Left lobe of liver (tissue), 2 donors: ENCODE measurements at regions not wholly inside any gene's neighbourhood (a gene's known extent, or its start where the extent isn't known, plus 50 kb on each side); places are given as distances from the start of the nearest gene placed in this dataset.
"Not testable (repeated sequence)": the region's sequence is repeated elsewhere in the genome, so short reads cannot be mapped to it uniquely, and the experiment has no call there.

Experiments used
- ATAC-seq: fragments of 200-7000 bp; cut with Tn5 transposase; one replicate; pipeline ENCODE4 v1.9.1; 2020; ENCODE audit warnings: mild to moderate bottlenecking, moderate library complexity
- DNase-seq: peaks from one replicate; pipeline ENCODE4 v3.0.0-alpha.2; 2020; ENCODE audit warnings: low spot score
- donor health status: DM: no; HTN: no; CAD: no; lungs with moderate emphysema.
- donor health status: DM: no; HTN: yes; CAD: no.

GRCh38 chr10:80741278-80741677 lies 203.6 kb downstream of the SH2D4B start:
- ATAC-seq (no peak), DNase-seq (no peak)

- no peak for DNase-seq
- no peak for ATAC-seq
These were observed 212.6 kb downstream of the SH2D4B start for GRCh38 chr10:80750268-80750667.

DNA sequence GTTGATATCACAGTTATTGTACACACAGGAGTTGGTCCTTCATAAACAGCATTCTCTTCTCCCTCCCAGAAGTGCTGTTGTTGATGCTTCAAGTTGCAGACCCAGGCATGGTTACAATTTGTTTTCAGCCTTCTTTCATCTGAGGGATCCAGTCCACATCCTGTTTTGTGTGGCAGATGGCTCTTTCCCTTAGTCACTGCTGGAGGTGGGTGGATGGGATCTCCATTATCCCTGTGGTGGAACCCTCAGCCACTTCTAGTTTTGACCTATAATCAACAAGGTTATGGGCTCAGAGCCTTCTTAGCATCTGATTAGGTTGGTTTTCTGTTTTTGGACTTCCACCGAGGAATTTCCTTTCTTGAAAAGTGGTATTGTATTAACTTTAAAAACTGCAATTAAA lies 214.2 kb downstream of the SH2D4B start:
- ATAC-seq (no peak), DNase-seq (no peak)

GRCh38 chr10:80753612-80754011 lies 215.9 kb downstream of the SH2D4B start:
- ATAC-seq (no peak), DNase-seq (no peak)

DNA sequence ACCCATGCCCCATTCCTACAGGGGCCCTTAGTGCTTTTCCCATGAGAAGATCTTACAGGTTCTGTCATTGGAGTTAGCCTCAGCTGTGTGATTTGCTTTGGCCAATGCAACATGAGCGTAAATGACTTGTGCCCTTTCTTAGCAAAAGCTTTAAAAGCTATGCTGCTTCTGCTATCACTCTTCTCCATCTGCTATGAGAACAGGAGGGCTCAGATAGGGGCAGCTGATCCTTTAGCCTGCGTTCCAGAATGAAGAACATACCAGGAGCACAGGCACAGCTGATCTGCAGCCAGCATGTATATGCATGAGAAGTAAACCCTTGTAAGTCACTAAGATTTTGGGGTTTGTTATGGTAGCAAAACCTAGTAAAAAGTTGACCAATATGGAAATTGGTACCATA lies 218.2 kb downstream of the SH2D4B start:
- ATAC-seq = no peak
- no peak for DNase-seq

DNA sequence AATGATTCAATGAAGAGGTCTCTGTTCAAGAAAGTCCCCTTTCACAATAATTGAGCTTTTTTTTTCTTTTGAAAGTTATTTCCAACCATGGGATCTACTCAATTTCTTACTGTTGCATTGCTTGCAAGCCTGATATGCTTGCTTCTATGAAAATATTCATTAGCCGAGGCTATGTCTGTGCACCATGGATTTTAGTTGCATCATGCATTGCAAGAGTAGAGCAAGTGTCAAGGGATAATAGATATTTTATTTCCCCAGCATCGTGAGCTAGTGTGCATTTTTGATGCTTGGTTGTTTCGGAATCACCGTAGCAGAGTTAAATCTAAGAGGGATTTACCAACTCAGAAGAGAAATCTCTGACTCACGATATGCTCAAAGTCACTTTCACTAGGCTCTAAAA lies 222.0 kb downstream of the SH2D4B start:
- ATAC-seq = no peak
- DNase-seq = no peak

- no peak for ATAC-seq
- DNase-seq = no peak
These were observed 223.2 kb downstream of the SH2D4B start for GRCh38 chr10:80760914-80761371.

DNA sequence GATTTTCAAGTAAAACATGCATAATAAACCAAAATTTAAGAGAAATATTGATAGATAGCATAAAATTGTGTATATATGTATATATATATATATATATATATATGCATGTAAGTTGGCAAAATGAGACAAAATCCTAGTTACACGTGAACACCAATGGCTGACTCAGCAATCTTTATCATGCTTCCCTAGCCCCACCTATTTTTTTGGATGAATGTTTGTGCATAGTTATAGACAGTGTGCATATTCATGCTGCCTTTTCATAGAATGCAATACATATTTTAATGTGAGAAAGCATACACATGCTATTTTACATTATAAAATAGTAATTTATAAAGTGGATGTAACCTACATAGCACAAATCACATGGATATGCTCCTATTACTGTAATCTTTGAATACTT lies 230.3 kb downstream of the SH2D4B start:
- no peak for ATAC-seq
- no peak for DNase-seq

DNA sequence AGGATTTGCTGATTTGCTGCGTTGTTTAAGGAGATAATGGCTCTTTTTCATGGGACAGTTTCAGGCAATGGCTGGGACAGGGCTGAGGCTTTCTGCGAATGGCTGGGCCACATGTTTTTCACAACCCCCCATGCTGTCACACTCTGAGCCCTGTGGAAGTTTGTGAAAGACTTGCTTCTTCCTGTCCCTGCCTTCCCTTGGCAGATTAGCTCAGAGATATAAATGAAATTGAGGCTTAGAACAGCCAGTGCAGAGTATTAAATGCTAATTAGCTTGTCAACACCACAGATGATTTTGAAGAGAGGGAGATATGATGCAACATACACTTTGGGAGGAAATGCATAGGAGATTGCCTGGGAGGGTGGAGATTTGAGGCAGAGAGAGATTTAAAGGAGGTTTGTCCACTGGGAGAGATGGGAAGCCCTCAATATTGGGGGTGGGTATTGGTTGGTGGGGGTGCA lies 232.0 kb downstream of the SH2D4B start:
- DNase-seq (no peak), ATAC-seq (no peak)

GRCh38 chr10:80770239-80770638 lies 232.5 kb downstream of the SH2D4B start:
- DNase-seq (no peak), ATAC-seq (no peak)

DNA sequence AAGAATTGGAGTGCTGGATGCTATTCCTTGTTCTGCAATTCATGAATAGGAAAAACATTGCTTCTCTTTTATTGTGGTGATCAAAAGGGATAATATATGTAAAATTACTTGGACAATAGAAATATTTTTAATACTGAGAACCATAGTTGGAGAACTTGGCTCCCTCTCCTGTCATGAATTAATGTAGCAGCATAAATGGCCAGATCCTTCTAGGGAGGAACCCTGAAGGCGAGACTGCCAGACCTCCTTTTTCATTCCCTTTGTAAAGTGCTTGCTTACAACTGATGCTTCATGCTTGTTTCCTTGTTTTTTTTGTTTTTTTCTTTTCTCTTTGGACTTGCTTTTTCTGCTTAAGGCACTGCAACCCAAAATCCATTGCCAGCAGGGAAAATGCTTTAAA lies 233.6 kb downstream of the SH2D4B start:
- DNase-seq = no peak
- ATAC-seq = no peak

GRCh38 chr10:80771902-80772555 lies 234.3 kb downstream of the SH2D4B start:
- ATAC-seq (no peak), DNase-seq (no peak)

GRCh38 chr10:80772596-80772995 lies 234.9 kb downstream of the SH2D4B start:
- ATAC-seq = no peak
- no peak for DNase-seq

DNA sequence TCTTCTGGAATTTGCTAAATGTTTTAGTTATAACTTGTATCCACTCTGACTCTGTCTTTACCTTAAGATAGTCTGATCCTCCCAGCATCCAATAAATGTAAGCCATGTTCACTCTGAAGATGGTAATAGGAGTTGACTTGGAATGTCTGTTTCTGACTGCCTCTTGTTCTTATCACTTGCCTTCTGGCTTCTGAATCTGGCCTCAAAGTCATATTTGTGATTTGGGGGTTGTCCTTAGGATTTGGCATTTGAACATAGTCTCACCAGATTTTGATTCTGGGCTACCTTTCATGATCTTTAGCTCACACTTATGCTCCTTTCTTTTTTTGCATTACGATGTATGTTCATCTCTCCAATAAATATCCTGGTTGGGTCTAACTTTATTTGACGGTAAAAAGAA lies 247.0 kb downstream of the SH2D4B start:
- DNase-seq (no peak), ATAC-seq (no peak)

GRCh38 chr10:80786322-80786721 lies 248.6 kb downstream of the SH2D4B start:
- no peak for DNase-seq
- ATAC-seq = no peak

- no peak for DNase-seq
- no peak for ATAC-seq
These were observed 250.2 kb downstream of the SH2D4B start for GRCh38 chr10:80787952-80788351.

GRCh38 chr10:80794994-80795393 lies 257.3 kb downstream of the SH2D4B start:
- no peak for DNase-seq
- no peak for ATAC-seq

DNA sequence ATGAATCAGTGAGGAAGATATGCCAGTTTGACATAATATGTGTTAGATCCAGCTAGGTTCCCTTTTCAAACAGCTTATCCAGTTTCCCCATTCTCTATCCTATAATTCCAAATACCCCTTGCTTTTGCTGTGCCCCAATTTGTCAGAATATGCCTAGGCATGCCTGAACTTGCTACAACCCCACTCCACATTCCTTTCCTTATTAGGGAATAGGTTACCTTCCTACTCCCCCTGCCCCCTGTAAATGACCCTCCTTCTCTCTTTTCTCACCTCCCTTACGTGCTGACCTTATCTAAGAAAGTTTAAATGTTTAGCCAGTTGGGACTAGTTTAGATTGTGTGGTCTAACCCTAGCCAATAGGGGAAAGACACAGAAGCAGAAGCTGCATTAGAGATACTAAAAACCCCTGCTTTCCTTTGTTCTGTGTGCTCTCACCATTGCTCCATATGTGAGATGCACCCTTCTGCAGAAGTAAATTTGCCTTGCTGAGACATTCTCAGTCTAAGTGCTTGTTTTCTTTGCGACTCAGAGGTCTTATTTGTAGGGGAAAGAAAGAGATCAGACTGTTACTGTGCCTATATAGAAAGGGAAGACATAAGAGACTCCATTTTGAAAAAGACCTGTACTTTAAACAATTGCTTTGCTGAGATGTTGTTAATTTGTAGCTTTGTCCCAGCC lies 267.8 kb downstream of the SH2D4B start:
- DNase-seq = no peak
- no peak for ATAC-seq

DNA sequence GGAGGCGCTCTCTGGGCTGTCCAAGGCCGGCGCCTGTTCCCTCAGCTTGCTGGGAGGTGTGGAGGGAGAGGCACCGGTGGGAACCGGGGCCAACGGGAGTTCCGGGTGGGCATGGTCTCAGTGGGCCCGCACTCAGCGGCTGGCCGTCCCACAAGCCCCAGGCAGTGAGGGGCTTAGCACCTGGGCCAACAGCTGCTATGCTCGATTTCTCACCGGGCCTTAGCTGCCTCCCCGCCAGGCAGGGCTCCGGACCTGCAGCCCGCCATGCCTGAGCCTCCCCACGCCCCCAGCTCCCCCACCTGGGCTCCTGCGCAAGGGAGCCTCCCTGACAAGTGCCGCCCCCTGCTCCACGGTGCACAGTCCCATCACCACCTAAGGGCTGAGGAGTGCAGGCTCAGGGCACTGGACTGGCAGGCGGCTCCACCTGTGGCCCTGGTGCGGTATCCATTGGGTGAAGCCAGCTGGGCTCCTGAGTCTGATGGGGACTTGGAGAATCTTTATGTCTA lies 276.5 kb downstream of the SH2D4B start:
- no peak for ATAC-seq

GRCh38 chr10:80829151-80829550 lies 291.4 kb downstream of the SH2D4B start:
- ATAC-seq = no peak
- DNase-seq = no peak

More for the DNA sequence above, 276.5 kb downstream of the SH2D4B start:
- DNase-seq = no peak

- ATAC-seq = no peak
- no peak for DNase-seq
These were observed 291.9 kb downstream of the SH2D4B start for GRCh38 chr10:80829562-80829961.

DNA sequence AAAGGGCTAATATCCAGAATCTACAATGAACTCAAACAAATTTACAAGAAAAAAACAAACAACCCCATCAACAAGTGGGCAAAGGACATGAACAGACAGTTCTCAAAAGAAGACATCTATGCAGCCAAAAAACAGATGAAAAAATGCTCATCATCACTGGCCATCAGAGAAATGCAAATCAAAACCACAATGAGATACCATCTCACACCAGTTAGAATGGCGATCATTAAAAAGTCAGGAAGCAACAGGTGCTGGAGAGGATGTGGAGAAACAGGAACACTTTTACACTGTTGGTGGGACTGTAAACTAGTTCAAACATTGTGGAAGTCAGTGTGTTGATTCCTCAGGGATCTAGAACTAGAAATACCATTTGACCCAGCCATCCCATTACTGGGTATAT lies 295.0 kb downstream of the SH2D4B start:
- DNase-seq, ATAC-seq: not testable (repeated sequence)
